IPS-18c (cell line): ENCODE measurements at regions not wholly inside any gene's neighbourhood (a gene's known extent, or its start where the extent isn't known, plus 50 kb on each side); places are given as distances from the start of the nearest gene placed in this dataset.
"Not testable (repeated sequence)": the region's sequence is repeated elsewhere in the genome, so short reads cannot be mapped to it uniquely, and the experiment has no call there.

ENCODE experiments used
- H3K4me3 ChIP-seq: 2 replicates; pipeline ENCODE4 v1.7.0; 2013; ENCODE audit warnings: low read depth, mild to moderate bottlenecking, low read length, moderate library complexity; ENCODE audit not compliant: insufficient read depth
- H3K9me3 ChIP-seq: one replicate; pipeline ENCODE4 v1.6.1; 2013; ENCODE audit warnings: mild to moderate bottlenecking, low read length, moderate library complexity; ENCODE audit not compliant: control insufficient read depth, insufficient read depth

DNA sequence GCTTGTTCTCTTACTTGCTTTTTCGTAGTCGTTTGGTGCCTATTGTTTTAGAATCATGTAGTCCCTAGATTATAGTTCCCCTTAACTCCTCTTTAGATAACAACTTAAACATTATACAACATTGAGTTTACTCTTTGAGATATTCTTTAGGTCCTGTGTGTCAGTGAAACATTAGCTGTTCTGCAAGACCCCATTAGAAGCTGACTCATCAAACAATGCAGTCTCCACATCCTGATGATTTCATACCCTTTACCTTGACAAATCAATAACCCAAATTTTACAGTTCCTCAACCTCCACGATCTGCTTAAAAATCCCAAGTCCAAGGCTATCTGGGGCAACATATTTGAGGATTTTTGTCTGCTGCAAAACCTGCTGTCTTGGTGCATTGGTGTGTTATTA, 582.9 kb downstream of the NSUN3 start:
- no peak overlapping the region for H3K4me3 ChIP-seq
- no peaks in the 10 kb centered on the region for H3K9me3 ChIP-seq

- no peak overlapping the region for H3K4me3 ChIP-seq
Observed at GRCh38 chr3:94647131-94647530, 584.3 kb downstream of the NSUN3 start.

GRCh38 chr3:94648270-94649180, 585.7 kb downstream of the NSUN3 start:
- not testable (repeated sequence) for H3K4me3 ChIP-seq, H3K9me3 ChIP-seq

More at GRCh38 chr3:94647131-94647530, 584.3 kb downstream of the NSUN3 start:
- no peaks in the 10 kb centered on the region for H3K9me3 ChIP-seq

DNA sequence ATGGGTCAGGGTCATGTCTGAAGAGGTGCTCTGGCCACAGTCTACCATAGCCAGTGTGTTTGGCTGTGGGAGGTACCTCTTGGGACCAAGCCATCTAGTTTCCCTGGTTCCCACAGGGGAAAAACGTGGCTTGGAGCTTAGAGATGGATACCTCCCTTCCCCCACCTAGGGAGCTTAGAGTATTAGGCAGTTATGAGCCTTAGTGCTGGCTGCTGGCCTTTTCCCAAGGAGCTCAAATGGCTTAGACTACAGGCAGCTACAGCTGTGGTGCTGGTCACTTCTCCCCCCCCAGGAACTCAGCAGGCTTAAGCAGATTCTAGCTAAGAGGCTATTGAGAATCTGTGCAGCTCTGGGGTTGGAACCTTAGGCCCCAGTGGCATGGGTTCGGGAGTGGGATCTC, 591.2 kb downstream of the NSUN3 start:
- Histone ChIP-seq H3K4me3 (no peak overlapping the region), H3K9me3 (no peaks in the 10 kb centered on the region)

DNA sequence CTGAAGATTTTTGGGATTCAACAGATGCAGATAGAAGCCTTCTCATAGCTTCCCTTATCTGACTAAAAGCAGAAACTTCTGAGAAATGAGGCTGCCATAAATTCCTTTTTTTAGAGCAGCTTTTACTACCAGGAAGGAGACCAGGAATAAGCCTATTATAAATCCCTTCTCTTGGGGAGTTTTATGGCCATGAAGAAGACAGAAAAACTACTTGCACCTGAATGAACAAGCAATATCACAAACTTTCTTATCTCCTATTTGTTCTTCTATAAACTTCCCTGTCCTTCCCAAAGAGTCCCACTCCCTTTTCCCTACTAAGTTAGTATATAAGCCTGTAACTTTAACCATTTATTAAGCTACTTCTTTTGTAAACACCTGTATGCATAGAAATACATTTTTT, 603.1 kb downstream of the NSUN3 start:
- Histone ChIP-seq H3K4me3 (no peak overlapping the region), H3K9me3 (no peaks in the 10 kb centered on the region)

DNA sequence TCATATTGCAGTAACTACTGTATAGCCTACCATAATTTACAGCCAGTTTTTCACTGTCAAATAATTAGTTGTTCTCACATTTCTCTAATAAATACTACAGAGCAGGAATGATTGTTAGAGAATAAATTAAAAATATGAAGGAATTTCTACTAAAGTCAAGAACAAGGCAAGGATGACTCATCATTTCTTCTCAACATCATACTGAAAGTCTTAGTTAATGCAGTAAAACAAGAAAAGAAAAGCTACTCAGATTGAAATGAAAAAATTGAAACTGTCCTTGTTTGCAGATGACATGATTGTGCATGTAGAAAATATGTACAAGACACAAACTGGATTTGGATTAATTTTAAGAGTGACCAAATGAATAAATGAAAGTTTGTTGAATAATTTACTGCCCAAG, 608.2 kb downstream of the NSUN3 start:
- no peak overlapping the region for H3K4me3 ChIP-seq
- no peaks in the 10 kb centered on the region for H3K9me3 ChIP-seq

DNA sequence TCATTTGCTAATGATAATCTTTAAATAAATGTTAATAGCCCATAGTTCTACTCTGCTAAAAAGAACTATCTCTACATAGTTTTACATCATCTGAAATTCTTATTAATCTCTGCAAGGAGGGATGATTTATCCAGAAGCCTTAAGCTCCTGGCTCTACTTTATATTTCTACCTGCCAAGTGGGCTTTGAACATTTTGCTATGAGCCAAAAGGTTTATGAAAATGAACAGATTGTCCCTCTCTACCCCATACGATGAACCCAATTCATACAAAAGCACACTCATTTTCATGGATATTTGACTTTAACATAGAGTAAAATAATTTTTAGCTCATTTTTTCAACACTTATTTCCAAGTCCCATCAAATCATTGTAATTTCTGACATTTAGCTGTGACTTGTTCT, 611.0 kb downstream of the NSUN3 start:
- Histone ChIP-seq H3K4me3 (no peak overlapping the region), H3K9me3 (no peaks in the 10 kb centered on the region)

- Histone ChIP-seq H3K4me3 (no peak overlapping the region), H3K9me3 (no peaks in the 10 kb centered on the region)
Observed at GRCh38 chr3:94686208-94686607, 623.3 kb downstream of the NSUN3 start.

DNA sequence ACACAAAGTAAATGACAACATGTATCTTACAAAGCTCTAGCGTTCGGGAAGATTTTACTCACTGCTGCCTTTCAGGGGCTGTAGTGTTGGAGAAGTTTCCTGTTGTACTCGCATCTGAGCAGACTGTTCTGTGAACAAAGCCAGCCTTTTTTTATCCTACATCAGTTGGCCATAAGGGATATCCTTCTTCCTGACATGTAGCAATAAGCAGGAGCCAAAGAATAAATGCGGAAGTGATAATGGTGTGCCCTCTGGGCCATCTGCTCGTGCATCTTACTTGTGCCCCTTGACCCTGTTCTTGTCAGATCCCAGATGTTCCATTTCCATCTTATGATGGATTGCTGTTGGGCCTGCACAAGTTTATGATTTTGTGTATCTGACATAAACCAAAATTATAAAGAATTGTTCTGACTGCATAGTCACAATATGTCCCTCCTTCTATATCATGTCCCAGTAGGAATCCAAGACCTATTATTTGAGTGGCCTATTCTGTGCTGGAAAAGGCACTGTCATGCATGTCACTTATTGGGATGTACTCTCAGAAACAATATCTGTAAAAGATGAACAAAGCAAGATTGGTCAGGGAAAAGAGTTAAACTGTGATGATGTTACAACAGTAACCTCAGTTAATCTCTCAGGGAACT, 631.3 kb downstream of the NSUN3 start:
- H3K4me3 ChIP-seq: no peak overlapping the region
- H3K9me3 ChIP-seq: no peaks in the 10 kb centered on the region

DNA sequence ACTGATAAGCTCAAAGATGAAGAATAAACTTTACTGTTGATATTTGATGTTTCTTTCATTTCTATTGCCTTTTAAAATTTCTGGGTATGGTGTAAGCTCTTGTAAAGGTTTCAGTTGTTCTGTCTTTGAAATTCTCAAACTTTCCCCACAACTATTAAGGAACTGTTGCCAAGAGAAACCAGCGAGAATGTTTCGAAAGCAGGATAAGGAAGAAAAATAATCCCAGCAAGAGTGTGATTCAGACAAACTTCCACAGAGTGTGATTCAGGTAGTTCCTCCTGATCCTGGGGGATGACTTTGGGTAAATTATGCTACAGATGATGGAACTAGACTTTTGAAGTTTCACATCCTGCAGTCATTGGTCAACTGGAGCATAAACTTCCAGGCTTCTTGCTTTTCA, 632.0 kb downstream of the NSUN3 start:
- Histone ChIP-seq H3K9me3 (no peaks in the 10 kb centered on the region), H3K4me3 (no peak overlapping the region)

- Histone ChIP-seq H3K4me3 (no peak overlapping the region), H3K9me3 (peaks cover 4% of the 10 kb centered on the region)
Observed at GRCh38 chr3:94704467-94704866, 641.6 kb downstream of the NSUN3 start.

- H3K9me3 ChIP-seq: peaks cover 4% of the 10 kb centered on the region
- no peak overlapping the region for H3K4me3 ChIP-seq
Observed at GRCh38 chr3:94709249-94709902, 646.5 kb downstream of the NSUN3 start.

- Histone ChIP-seq H3K9me3 (no peaks in the 10 kb centered on the region), H3K4me3 (no peak overlapping the region)
Observed at GRCh38 chr3:94714194-94714593, 651.3 kb downstream of the NSUN3 start.

- Histone ChIP-seq H3K4me3 (no peak overlapping the region), H3K9me3 (no peaks in the 10 kb centered on the region)
Observed at GRCh38 chr3:94716326-94717018, 653.6 kb downstream of the NSUN3 start.

DNA sequence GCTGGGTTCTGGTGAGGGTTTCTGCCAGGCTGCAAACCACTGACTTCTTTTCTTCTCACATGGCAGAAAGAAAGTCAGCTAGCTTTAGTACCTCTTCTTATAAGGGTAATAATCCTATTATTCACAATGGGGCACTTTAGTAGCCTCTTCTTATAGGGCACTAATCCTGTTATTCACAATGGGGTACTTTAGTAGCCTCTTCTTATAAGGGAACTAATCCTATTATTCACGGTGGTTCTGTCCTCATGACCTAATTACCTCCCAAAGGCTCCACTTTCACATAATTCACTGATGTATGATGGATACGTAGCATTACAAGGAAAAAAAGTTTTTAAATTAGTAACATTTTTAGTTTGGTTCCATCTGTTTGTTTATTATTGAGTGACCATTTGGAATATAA, 671.3 kb downstream of the NSUN3 start:
- H3K9me3 ChIP-seq: no peaks in the 10 kb centered on the region

GRCh38 chr3:94735354-94735753, 672.5 kb downstream of the NSUN3 start:
- Histone ChIP-seq H3K9me3 (no peaks in the 10 kb centered on the region), H3K4me3 (no peak overlapping the region)

More for the DNA sequence above, 671.3 kb downstream of the NSUN3 start:
- no peak overlapping the region for H3K4me3 ChIP-seq

DNA sequence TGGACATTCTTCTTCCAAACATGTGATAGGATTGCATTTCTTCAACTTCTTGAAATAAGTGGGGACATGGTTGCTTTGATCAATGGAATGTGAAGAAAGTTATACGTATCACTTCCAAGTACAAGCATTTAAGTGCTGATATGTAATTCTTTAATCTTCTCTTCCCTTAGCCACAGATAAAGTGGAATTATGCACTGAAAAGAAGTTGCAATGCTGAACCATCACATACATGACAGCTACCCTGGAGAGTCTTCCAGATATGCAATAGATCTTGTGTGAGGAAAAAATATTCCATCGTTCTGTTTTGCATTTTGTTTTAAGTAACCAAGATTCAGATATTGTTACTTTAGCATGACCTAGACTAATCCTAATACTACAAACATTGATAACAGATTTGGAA, 674.3 kb downstream of the NSUN3 start:
- Histone ChIP-seq H3K4me3 (no peak overlapping the region), H3K9me3 (no peaks in the 10 kb centered on the region)
